IMR-90 (cell line): ENCODE measurements at regions not wholly inside any gene's neighbourhood (a gene's known extent, or its start where the extent isn't known, plus 50 kb on each side); places are given as distances from the start of the nearest gene placed in this dataset.

Experiments used
- ATAC-seq: fragments of 200-7000 bp; cut with Tn5 transposase; 2 replicates; pipeline ENCODE4 v1.9.1; 2020; ENCODE audit warnings: low read depth, mild to moderate bottlenecking, moderate library complexity
- BruUV-seq: library from RNA; stranded (reverse); fragments of 400-500 nt; replicated peaks from 2 replicates; lab custom pipeline; 2021; lab: Mats Ljungman, UMichigan
- CTCF ChIA-PET: fragments of 300-600 bp; formaldehyde crosslinking; extraction: SDS; loops from one replicate; lab custom pipeline; 2021; ENCODE audit warnings: antibody characterized with exemption; lab: Yijun Ruan, JAX
- POLR2A ChIA-PET: fragments of 300-600 bp; sonication (Branson Sonifier 250); formaldehyde crosslinking; loops from one replicate; lab custom pipeline; 2022; ENCODE audit warnings: antibody characterized with exemption; ENCODE audit not compliant: unreplicated experiment; lab: Charles Lee
- DNase-seq: peaks from one replicate; pipeline ENCODE4 v3.0.0; 2013
- H2AFZ ChIP-seq: replicated peaks from 2 replicates; pipeline ENCODE3; 2013; ENCODE audit warnings: low read length, mild to moderate bottlenecking; ENCODE audit not compliant: poor library complexity
- H2AK5ac ChIP-seq: 2 replicates; pipeline ENCODE4 v1.6.1; 2013; ENCODE audit warnings: low read depth, low read length, inconsistent platforms
- H2AK9ac ChIP-seq: replicated peaks from 2 replicates; pipeline ENCODE3; 2013; ENCODE audit warnings: mild to moderate bottlenecking, low read depth, low read length, moderate library complexity; ENCODE audit not compliant: poor library complexity
- H2BK120ac ChIP-seq: 2 replicates; pipeline ENCODE4 v1.6.1; 2013; ENCODE audit warnings: low read depth, low read length, inconsistent platforms
- H2BK15ac ChIP-seq: 3 replicates; pipeline ENCODE4 v1.6.1; 2013; ENCODE audit warnings: low read depth, low read length, inconsistent platforms
- H2BK20ac ChIP-seq: 2 replicates; pipeline ENCODE4 v1.6.1; 2013; ENCODE audit warnings: low read depth, mild to moderate bottlenecking, inconsistent platforms, low read length, moderate library complexity
- H2BK5ac ChIP-seq: 2 replicates; pipeline ENCODE4 v1.6.1; 2013; ENCODE audit warnings: mild to moderate bottlenecking, low read depth, low read length, inconsistent platforms; ENCODE audit not compliant: poor library complexity, severe bottlenecking
- H3K14ac ChIP-seq: replicated peaks from 2 replicates; pipeline ENCODE4 v1.6.1; 2013; ENCODE audit warnings: low read depth, low read length, inconsistent platforms
- H3K18ac ChIP-seq: 2 replicates; pipeline ENCODE4 v1.6.1; 2013; ENCODE audit warnings: low read depth, low read length, control low read depth
- H3K23ac ChIP-seq: 2 replicates; pipeline ENCODE4 v1.6.1; 2013; ENCODE audit warnings: low read depth, low read length, inconsistent platforms
- H3K27ac ChIP-seq: 2 replicates; pipeline ENCODE4 v1.5.1; 2013; ENCODE audit warnings: mild to moderate bottlenecking, control low read depth, low read length; ENCODE audit not compliant: insufficient read depth
- H3K27me3 ChIP-seq: 2 replicates; pipeline ENCODE4 v1.6.1; 2013; ENCODE audit warnings: low read length; ENCODE audit not compliant: control insufficient read depth, insufficient read depth
- H3K36me3 ChIP-seq: 2 replicates; pipeline ENCODE4 v1.6.1; 2013; ENCODE audit warnings: low read length, mixed read lengths; ENCODE audit not compliant: control insufficient read depth, insufficient read depth
- H3K4ac ChIP-seq: 2 replicates; pipeline ENCODE4 v1.6.1; 2013; ENCODE audit warnings: low read depth, low read length, inconsistent platforms
- H3K4me1 ChIP-seq: 2 replicates; pipeline ENCODE4 v1.6.1; 2013; ENCODE audit warnings: low read length, mixed read lengths; ENCODE audit not compliant: control insufficient read depth, insufficient read depth
- H3K4me2 ChIP-seq: 2 replicates; pipeline ENCODE4 v1.6.1; 2013; ENCODE audit warnings: low read depth, mild to moderate bottlenecking, control low read depth, low read length, moderate library complexity
- H3K4me3 ChIP-seq: 2 replicates; pipeline ENCODE4 v1.5.1; 2013; ENCODE audit warnings: low read depth, mild to moderate bottlenecking, control low read depth, low read length, moderate library complexity; ENCODE audit not compliant: insufficient read depth
- H3K56ac ChIP-seq: 2 replicates; pipeline ENCODE4 v1.6.1; 2013; ENCODE audit warnings: low read length, inconsistent platforms; ENCODE audit not compliant: insufficient read depth; ENCODE audit errors: extremely low read depth
- H3K79me1 ChIP-seq, 2 experiments: 2 replicates each; pipeline ENCODE4 v1.6.1; 2013; ENCODE audit warnings: low read length in 2 of 2, inconsistent platforms in 1 of 2, low read depth in 1 of 2
- H3K9ac ChIP-seq: 2 replicates; pipeline ENCODE4 v1.6.1; 2013; ENCODE audit warnings: low read depth, low read length, control low read depth
- H3K9me1 ChIP-seq: 2 replicates; pipeline ENCODE4 v1.6.1; 2013; ENCODE audit warnings: low read length, inconsistent platforms; ENCODE audit not compliant: insufficient read depth
- H3K9me3 ChIP-seq: 2 replicates; pipeline ENCODE4 v1.6.1; 2013; ENCODE audit warnings: low read length; ENCODE audit not compliant: control insufficient read depth, insufficient read depth
- H4K20me1 ChIP-seq: 2 replicates; pipeline ENCODE4 v1.6.1; 2013; ENCODE audit warnings: low read length, inconsistent platforms; ENCODE audit not compliant: insufficient read depth
- H4K5ac ChIP-seq: 2 replicates; pipeline ENCODE4 v1.6.1; 2013; ENCODE audit warnings: mild to moderate bottlenecking, low read depth, low read length, control low read depth
- H4K8ac ChIP-seq, 2 experiments: 2 replicates each; pipeline ENCODE4 v1.6.1; 2013; ENCODE audit warnings: low read depth in 2 of 2, low read length in 2 of 2, control low read depth in 1 of 2, inconsistent platforms in 1 of 2
- H4K91ac ChIP-seq: 2 replicates; pipeline ENCODE4 v1.6.1; 2013; ENCODE audit warnings: low read depth, low read length, inconsistent platforms; ENCODE audit not compliant: insufficient read depth
- CEBPB ChIP-seq: IDR thresholded peaks from 2 replicates; pipeline ENCODE4 v1.6.1; 2012; ENCODE audit warnings: low read depth, low read length, improper control_type of control experiment
- CHD1 ChIP-seq: IDR thresholded peaks from 2 replicates; pipeline ENCODE4 v1.6.1; 2012; ENCODE audit warnings: low read depth, low read length, improper control_type of control experiment
- CTCF ChIP-seq: conservative IDR thresholded peaks from 2 replicates; pipeline ENCODE4 v1.5.1; 2012; ENCODE audit warnings: mild to moderate bottlenecking, low read depth, low read length, improper control_type of control experiment
- FOS ChIP-seq: fragments of 150-350 bp; IDR thresholded peaks from 2 replicates; pipeline ENCODE4 v1.6.1; 2016; ENCODE audit warnings: low read depth, low read length
- MAFK ChIP-seq: IDR thresholded peaks from 2 replicates; pipeline ENCODE4 v1.6.1; 2012; ENCODE audit warnings: low read depth, low read length, improper control_type of control experiment
- MAZ ChIP-seq: IDR thresholded peaks from 2 replicates; pipeline ENCODE4 v1.6.1; 2012; ENCODE audit warnings: low read depth, mild to moderate bottlenecking, low read length, improper control_type of control experiment, moderate library complexity, borderline replicate concordance
- MXI1 ChIP-seq: IDR thresholded peaks from 2 replicates; pipeline ENCODE4 v1.6.1; 2012; ENCODE audit warnings: low read depth, mild to moderate bottlenecking, low read length, moderate library complexity, borderline replicate concordance
- NFE2L2 ChIP-seq: fragments of 150-350 bp; IDR thresholded peaks from 2 replicates; pipeline ENCODE4 v1.6.1; 2016; ENCODE audit warnings: low read depth, mild to moderate bottlenecking, low read length
- POLR2A ChIP-seq: IDR thresholded peaks from 2 replicates; pipeline ENCODE4 v1.6.1; 2012; ENCODE audit warnings: mild to moderate bottlenecking, low read depth, low read length
- RAD21 ChIP-seq: IDR thresholded peaks from 2 replicates; pipeline ENCODE4 v1.6.1; 2012; ENCODE audit warnings: low read length, improper control_type of control experiment
- RCOR1 ChIP-seq: IDR thresholded peaks from 2 replicates; pipeline ENCODE4 v1.6.1; 2012; ENCODE audit warnings: mild to moderate bottlenecking, low read length, improper control_type of control experiment; ENCODE audit not compliant: insufficient replicate concordance
- RFX5 ChIP-seq: IDR thresholded peaks from 2 replicates; pipeline ENCODE4 v1.8.0; 2012; ENCODE audit warnings: low read depth, mild to moderate bottlenecking, low read length, moderate library complexity
- SMC3 ChIP-seq: fragments of 150-350 bp; IDR thresholded peaks from 2 replicates; pipeline ENCODE4 v1.6.1; 2016; ENCODE audit warnings: low read depth, mild to moderate bottlenecking, antibody characterized with exemption, low read length, moderate library complexity
- WGBS, 2 experiments: methylation state at CpG; one replicate each; pipeline versions ENCODE4 v1.1.5 to v1.1.7; 2013; ENCODE audit warnings: missing lambda C conversion rate in 2 of 2; ENCODE audit not compliant: insufficient read length in 1 of 2; ENCODE audit errors: extremely low coverage in 2 of 2; 5-methylcytosine and 5-hydroxymethylcytosine counted together
- dilution Hi-C: fragments of 300-500 bp; cut with HindIII; formaldehyde crosslinking; loops from one replicate; pipeline ENCODE4 v1.14.3; 2018; ENCODE audit warnings: low sequenced_read_pairs; ENCODE audit not compliant: unreplicated experiment
- in situ Hi-C: fragments of 300-500 bp; cut with MboI; formaldehyde crosslinking; loops from 3 replicates; pipeline ENCODE4 v1.14.3; 2019; ENCODE audit warnings: low sequenced_read_pairs, inconsistent platforms, mixed read lengths
- intact Hi-C: fragments of 100-400 bp; cut with micrococcal nuclease; formaldehyde crosslinking; loops from 2 replicates; pipeline ENCODE4 v1.10.0; 2022
- TF ChIP-seq, protein P1 (sequence below): fragments of 150-350 bp; IDR thresholded peaks from 2 replicates; pipeline ENCODE4 v1.6.1; 2016; ENCODE audit warnings: low read depth, mild to moderate bottlenecking, low read length, moderate library complexity, borderline replicate concordance

DNA sequence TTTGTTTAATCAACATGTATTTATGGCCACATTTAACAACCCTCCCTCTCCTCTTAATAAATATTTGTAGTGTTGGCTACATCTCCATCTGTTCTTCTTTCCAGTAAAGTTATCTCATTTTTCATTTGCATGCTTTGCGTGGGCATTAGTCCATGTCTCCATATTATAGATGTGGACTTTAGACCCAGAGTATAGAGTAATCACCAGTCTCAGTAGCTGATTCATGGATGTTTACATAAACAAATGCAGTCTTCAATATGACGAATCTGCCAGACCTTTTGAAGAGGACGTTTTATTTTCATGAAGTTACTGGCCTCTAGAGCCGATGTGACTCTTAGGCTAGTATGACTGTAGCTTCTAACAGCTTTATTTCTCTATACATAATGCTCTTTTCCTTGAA is 1546.2 kb downstream of the OLFM4 start:
- Histone ChIP-seq H2AK5ac (no peak overlapping the region), H3K79me1 (no peaks in the 10 kb centered on the region), H3K23ac (no peak overlapping the region), H3K4me2 (no peak overlapping the region), H2AK9ac (no peak overlapping the region), H3K9me3 (no peaks in the 10 kb centered on the region; the same call in 1 of the 2 replicates), H3K27me3 (no peaks in the 10 kb centered on the region), H3K4me3 (no peak overlapping the region), H3K56ac (no peak overlapping the region), H2BK15ac (no peak overlapping the region), H2BK20ac (no peak overlapping the region), H3K36me3 (no peaks in the 10 kb centered on the region), H4K91ac (no peak overlapping the region), H3K14ac (no peak overlapping the region), H3K9me1 (no peaks in the 10 kb centered on the region), H4K20me1 (no peaks in the 10 kb centered on the region), H4K8ac (no peak overlapping the region), H3K18ac (no peak overlapping the region), H3K4me1 (no peaks in the 10 kb centered on the region), H2AFZ (no peak overlapping the region), H2BK5ac (no peak overlapping the region), H3K27ac (no peak overlapping the region), H2BK120ac (no peak overlapping the region), H3K9ac (no peak overlapping the region), H3K4ac (no peak overlapping the region), H4K5ac (no peak overlapping the region)
- intact Hi-C loops = no loop called here
- WGBS, 2 experiments = no CpG with 5 or more reads among the region's 4 CpGs
- no peak for DNase-seq
- ChIA-PET CTCF (no interaction called here), POLR2A (no interaction called here)
- no peak for TF ChIP-seq FOS
- TF ChIP-seq NFE2L2 = no peak
- TF ChIP-seq, protein P1, sequence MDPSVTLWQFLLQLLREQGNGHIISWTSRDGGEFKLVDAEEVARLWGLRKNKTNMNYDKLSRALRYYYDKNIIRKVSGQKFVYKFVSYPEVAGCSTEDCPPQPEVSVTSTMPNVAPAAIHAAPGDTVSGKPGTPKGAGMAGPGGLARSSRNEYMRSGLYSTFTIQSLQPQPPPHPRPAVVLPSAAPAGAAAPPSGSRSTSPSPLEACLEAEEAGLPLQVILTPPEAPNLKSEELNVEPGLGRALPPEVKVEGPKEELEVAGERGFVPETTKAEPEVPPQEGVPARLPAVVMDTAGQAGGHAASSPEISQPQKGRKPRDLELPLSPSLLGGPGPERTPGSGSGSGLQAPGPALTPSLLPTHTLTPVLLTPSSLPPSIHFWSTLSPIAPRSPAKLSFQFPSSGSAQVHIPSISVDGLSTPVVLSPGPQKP = no peak
- TF ChIP-seq CHD1 = no peak
- TF ChIP-seq MAZ = no peak
- no peak for TF ChIP-seq SMC3
- TF ChIP-seq MXI1 = no peak
- no peak for TF ChIP-seq MAFK
- TF ChIP-seq RFX5 = no peak
- TF ChIP-seq RAD21 = no peak
- TF ChIP-seq POLR2A = no peak
- no peak for TF ChIP-seq CTCF
- TF ChIP-seq CEBPB = no peak
- TF ChIP-seq RCOR1 = no peak
- in situ Hi-C loops = no loop called here
- no TSS peak for BruUV-seq
- ATAC-seq = no peak
- dilution Hi-C loops = no loop called here
